ENCODE measurements at regions not wholly inside any gene's neighbourhood (a gene's known extent, or its start where the extent isn't known, plus 50 kb on each side); places are given as distances from the start of the nearest gene placed in this dataset.

DNA sequence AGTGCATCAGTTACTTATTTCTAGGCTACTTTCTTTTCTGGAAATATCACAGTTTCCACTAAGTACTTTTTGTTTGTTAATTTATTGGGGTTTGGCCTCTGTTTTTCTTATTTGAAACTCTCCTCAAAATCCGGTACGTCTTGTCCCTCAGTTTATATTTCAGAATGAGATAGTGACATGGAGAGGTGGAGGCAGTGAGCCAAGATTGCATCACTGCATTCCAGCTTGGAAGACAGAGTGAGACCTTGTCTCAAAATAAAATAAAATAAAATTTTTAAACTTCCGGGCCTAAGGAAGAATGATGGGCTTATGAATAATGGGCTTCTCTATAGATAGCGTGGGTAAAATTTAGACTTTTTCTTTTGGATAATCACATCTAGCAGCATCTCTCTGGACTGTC is 567.8 kb downstream of the TRIML1 start:
- TF ChIP-seq, protein P1, sequence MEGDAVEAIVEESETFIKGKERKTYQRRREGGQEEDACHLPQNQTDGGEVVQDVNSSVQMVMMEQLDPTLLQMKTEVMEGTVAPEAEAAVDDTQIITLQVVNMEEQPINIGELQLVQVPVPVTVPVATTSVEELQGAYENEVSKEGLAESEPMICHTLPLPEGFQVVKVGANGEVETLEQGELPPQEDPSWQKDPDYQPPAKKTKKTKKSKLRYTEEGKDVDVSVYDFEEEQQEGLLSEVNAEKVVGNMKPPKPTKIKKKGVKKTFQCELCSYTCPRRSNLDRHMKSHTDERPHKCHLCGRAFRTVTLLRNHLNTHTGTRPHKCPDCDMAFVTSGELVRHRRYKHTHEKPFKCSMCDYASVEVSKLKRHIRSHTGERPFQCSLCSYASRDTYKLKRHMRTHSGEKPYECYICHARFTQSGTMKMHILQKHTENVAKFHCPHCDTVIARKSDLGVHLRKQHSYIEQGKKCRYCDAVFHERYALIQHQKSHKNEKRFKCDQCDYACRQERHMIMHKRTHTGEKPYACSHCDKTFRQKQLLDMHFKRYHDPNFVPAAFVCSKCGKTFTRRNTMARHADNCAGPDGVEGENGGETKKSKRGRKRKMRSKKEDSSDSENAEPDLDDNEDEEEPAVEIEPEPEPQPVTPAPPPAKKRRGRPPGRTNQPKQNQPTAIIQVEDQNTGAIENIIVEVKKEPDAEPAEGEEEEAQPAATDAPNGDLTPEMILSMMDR (IDR thresholded peaks at IDR 0.05) = no peak
- TF ChIP-seq POLR2A (IDR thresholded peaks at IDR 0.05) = no peak
- TF ChIP-seq EP300 (IDR thresholded peaks at IDR 0.05) = peak in 1 of 2 donors; percentile 31
